ENCODE measurements at regions not wholly inside any gene's neighbourhood (a gene's known extent, or its start where the extent isn't known, plus 50 kb on each side); places are given as distances from the start of the nearest gene placed in this dataset.

GRCh38 chr6:94041945-94042709, 622.8 kb upstream of the EPHA7 start:
- no peak for TF ChIP-seq GABPA (IDR thresholded peaks at IDR 0.05 in 1 of 2, conservative IDR thresholded peaks at IDR 0.05 in 1 of 2)
- TF ChIP-seq CTCF (IDR thresholded peaks at IDR 0.05; ENCODE audit: low read depth, low read length, missing input control), result no peak
- no peak for TF ChIP-seq RXRA (IDR thresholded peaks at IDR 0.05)
- no peak for TF ChIP-seq NR2F2 (IDR thresholded peaks at IDR 0.05)
- TF ChIP-seq HNF4G (IDR thresholded peaks at IDR 0.05), result no peak
- no peak for TF ChIP-seq ATF3 (IDR thresholded peaks at IDR 0.05)
- no peak for TF ChIP-seq TAF1 (conservative IDR thresholded peaks at IDR 0.05)
- TF ChIP-seq SP1 (IDR thresholded peaks at IDR 0.05), result no peak
- TF ChIP-seq MAX (IDR thresholded peaks at IDR 0.05), result no peak
- no peak for TF ChIP-seq FOXA1 (IDR thresholded peaks at IDR 0.05)
- no peak for TF ChIP-seq HNF4A (conservative IDR thresholded peaks at IDR 0.05)
- TF ChIP-seq ZBTB33 (IDR thresholded peaks at IDR 0.05), result no peak
- TF ChIP-seq EGR1 (IDR thresholded peaks at IDR 0.05; ENCODE audit: low read depth in 2 of 2), result no peak
- no peak for TF ChIP-seq RAD21 (IDR thresholded peaks at IDR 0.05)
- no peak for TF ChIP-seq FOXA2 (IDR thresholded peaks at IDR 0.05)
- TF ChIP-seq JUND (IDR thresholded peaks at IDR 0.05), result no peak
- no peak for TF ChIP-seq YY1 (IDR thresholded peaks at IDR 0.05)
- DNase-seq (ENCODE audit: low spot score), result no peak

GRCh38 chr6:94036024-94036423, 616.7 kb upstream of the EPHA7 start:
- 76% methylated on average over 3 of the region's 3 CpGs for WGBS
- H3K36me3 ChIP-seq (ENCODE audit: control insufficient read depth in 4 of 4, insufficient read depth in 3 of 4, low read depth in 1 of 4, low read length in 3 of 4), result no peaks in the 10 kb centered on the region
- no peak overlapping the region for H3K9ac ChIP-seq (ENCODE audit: low read depth in 1 of 2, low read length in 2 of 2)
- H3K27me3 ChIP-seq (ENCODE audit: control insufficient read depth in 4 of 4, insufficient read depth in 4 of 4, low read length in 3 of 4), result no peaks in the 10 kb centered on the region
- no peak overlapping the region for H3K4me3 ChIP-seq (ENCODE audit: low read depth in 1 of 3, low read length in 3 of 3)
- H3K9me3 ChIP-seq (ENCODE audit: control insufficient read depth in 4 of 4, low read length in 3 of 4), result peaks cover 2 to 12% (median 5%) of the 10 kb centered on the region in 4 donors
- no peak overlapping the region for H3K27ac ChIP-seq (ENCODE audit: low read depth in 1 of 2, low read length in 2 of 2)
- H3K4me1 ChIP-seq (ENCODE audit: control insufficient read depth in 4 of 4, insufficient read depth in 4 of 4, low read length in 3 of 4), result no peaks in the 10 kb centered on the region
- DNase-seq (ENCODE audit: low spot score), result no peak
- TF ChIP-seq NR2F2 (IDR thresholded peaks at IDR 0.05), result no peak
- TF ChIP-seq SP1 (IDR thresholded peaks at IDR 0.05), result no peak
- TF ChIP-seq TAF1 (conservative IDR thresholded peaks at IDR 0.05), result no peak
- TF ChIP-seq RXRA (IDR thresholded peaks at IDR 0.05), result no peak
- TF ChIP-seq YY1 (IDR thresholded peaks at IDR 0.05), result no peak
- no peak for TF ChIP-seq ATF3 (IDR thresholded peaks at IDR 0.05)
- no peak for TF ChIP-seq ZBTB33 (IDR thresholded peaks at IDR 0.05)
- no peak for TF ChIP-seq JUND (IDR thresholded peaks at IDR 0.05)
- no peak for TF ChIP-seq HNF4A (conservative IDR thresholded peaks at IDR 0.05)
- TF ChIP-seq HNF4G (IDR thresholded peaks at IDR 0.05), result no peak
- TF ChIP-seq FOXA2 (IDR thresholded peaks at IDR 0.05), result no peak
- no peak for TF ChIP-seq EGR1 (IDR thresholded peaks at IDR 0.05; ENCODE audit: low read depth in 2 of 2)
- no peak for TF ChIP-seq MAX (IDR thresholded peaks at IDR 0.05)
- no peak for TF ChIP-seq RAD21 (IDR thresholded peaks at IDR 0.05)
- TF ChIP-seq REST (IDR thresholded peaks at IDR 0.05), result no peak

More at GRCh38 chr6:94041945-94042709, 622.8 kb upstream of the EPHA7 start:
- Histone ChIP-seq H3K9me3 (ENCODE audit: control insufficient read depth in 4 of 4, low read length in 3 of 4) (peaks cover 0 to 1% (median 0%) of the 10 kb centered on the region in 4 donors), H3K36me3 (ENCODE audit: control insufficient read depth in 4 of 4, insufficient read depth in 3 of 4, low read depth in 1 of 4, low read length in 3 of 4) (no peaks in the 10 kb centered on the region), H3K27me3 (ENCODE audit: control insufficient read depth in 4 of 4, insufficient read depth in 4 of 4, low read length in 3 of 4) (no peaks in the 10 kb centered on the region), H3K27ac (ENCODE audit: low read depth in 1 of 2, low read length in 2 of 2) (no peak overlapping the region), H3K9ac (ENCODE audit: low read depth in 1 of 2, low read length in 2 of 2) (no peak overlapping the region), H3K4me1 (ENCODE audit: control insufficient read depth in 4 of 4, insufficient read depth in 4 of 4, low read length in 3 of 4) (peaks cover 0 to 2% (median 0%) of the 10 kb centered on the region in 4 donors), H3K4me3 (ENCODE audit: low read depth in 1 of 3, low read length in 3 of 3) (no peak overlapping the region)
- WGBS, result 50% methylated on average over 3 of the region's 3 CpGs
